SH-SY5Y (cell line): ENCODE measurements at regions not wholly inside any gene's neighbourhood (a gene's known extent, or its start where the extent isn't known, plus 50 kb on each side); places are given as distances from the start of the nearest gene placed in this dataset.
A peak's percentile ranks its signal among the peaks of the same experiment; 100 is the strongest.

Experiments
- GATA2 ChIP-seq: IDR thresholded peaks from 2 replicates; pipeline ENCODE4 v1.6.1; 2011; ENCODE audit warnings: mild to moderate bottlenecking, low read depth, low read length
- GATA3 ChIP-seq: IDR thresholded peaks from 2 replicates; pipeline ENCODE4 v1.6.1; 2011; ENCODE audit warnings: low read depth, mild to moderate bottlenecking, low read length, moderate library complexity

DNA sequence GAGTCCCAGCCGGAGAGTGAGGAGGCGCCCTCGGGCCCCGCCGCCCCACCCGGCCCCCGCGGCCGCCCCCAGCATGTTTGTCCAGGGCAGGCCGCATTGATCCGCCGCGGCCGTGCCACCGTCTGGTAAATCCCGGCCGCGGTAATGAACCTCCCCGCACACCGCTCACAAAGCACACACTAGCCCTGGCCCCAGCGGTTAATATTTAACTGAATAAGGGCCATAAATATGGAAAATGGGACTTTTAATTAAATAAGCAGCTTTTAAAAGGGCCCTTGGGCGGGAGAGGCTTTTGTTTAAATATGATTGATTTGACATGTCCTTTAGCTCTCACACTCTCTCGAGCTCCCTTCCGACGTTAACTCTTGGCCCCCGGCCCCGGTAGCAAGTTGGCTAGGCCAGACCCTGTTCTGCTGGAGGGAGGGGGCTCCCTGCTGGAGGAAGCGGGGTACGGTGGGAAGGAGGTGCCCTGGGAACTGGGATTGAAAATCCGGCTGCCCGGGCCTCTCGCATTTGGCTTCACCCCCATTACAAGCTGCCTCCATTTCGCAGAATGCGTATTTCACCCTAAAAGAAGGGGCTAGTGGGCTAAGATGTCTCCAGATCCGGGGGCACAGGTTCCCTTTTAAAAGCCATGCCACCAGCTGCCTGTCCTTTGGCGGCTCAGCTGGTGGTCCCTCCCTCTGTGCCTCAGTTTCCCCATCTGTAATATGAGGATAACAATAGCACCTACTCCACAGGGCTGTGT, 199.8 kb downstream of the RBM19 start:
- no peak for TF ChIP-seq GATA2
- no peak for TF ChIP-seq GATA3

DNA sequence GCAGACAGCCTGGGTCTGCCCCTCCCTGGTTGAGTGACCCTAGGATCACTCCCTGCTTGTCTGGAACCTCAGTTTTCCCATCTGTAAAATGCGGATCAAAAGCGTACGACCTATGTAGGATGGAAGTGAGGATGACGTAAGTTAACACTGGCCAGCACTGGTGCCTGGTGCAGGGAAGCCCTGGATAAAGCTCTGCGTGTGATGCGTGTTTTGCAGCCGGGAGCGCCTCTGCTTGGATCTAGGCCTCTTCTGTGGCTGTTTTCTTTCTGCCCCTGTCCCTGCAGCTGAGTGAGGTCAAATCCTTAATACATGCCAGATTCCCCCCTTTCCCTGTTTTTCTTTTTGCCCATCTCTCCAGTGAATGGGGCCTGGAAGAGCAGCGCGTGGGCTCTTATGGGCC, 201.5 kb downstream of the RBM19 start:
- TF ChIP-seq GATA3 (no peak), GATA2 (no peak)

DNA sequence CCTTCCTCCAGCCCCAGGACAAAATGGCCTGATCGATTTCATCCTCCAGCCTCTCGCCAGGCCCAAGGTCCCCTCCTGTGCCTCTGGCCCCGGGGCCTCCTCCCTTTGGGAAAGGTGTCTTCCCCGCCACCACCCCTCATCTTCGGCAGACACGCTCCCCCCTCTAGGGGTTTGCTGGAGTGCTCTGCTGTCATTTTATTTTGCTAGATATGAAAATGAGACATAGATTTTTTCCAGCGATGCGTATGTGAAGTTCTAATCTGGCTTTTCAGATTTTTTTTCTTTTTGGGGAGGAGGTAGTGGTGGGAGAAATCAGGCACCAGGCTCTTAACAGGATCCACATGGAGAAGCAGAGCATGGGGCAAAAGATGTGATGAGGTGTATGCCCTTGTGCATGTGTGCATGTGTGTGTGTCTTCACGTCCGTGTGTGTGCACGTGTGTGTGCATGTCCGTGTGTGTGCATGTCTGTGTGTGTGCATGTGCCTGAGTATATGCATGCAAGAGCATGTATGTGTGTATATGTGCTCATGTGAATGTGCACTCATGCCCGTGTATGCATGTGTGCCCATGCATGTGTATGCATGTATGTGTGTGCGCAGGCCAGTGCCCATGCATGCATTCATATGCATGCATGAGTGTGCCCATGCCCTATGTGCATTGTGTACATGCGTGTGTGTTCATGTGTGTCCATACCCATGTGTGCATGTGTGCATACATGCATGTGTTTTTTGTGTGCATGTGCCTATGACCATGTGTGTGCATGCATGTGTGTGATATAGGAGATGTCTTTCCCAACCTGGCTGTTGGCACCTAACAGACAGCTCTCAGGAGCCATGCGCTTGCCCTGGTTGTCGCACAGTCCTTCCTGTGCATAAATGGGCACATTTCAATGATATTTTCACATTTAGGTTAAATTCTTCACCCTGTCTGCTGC, 203.0 kb downstream of the RBM19 start:
- no peak for TF ChIP-seq GATA3
- 0 out of 2 replicates have a peak, but pooled peaks have one; percentile 0 for TF ChIP-seq GATA2

DNA sequence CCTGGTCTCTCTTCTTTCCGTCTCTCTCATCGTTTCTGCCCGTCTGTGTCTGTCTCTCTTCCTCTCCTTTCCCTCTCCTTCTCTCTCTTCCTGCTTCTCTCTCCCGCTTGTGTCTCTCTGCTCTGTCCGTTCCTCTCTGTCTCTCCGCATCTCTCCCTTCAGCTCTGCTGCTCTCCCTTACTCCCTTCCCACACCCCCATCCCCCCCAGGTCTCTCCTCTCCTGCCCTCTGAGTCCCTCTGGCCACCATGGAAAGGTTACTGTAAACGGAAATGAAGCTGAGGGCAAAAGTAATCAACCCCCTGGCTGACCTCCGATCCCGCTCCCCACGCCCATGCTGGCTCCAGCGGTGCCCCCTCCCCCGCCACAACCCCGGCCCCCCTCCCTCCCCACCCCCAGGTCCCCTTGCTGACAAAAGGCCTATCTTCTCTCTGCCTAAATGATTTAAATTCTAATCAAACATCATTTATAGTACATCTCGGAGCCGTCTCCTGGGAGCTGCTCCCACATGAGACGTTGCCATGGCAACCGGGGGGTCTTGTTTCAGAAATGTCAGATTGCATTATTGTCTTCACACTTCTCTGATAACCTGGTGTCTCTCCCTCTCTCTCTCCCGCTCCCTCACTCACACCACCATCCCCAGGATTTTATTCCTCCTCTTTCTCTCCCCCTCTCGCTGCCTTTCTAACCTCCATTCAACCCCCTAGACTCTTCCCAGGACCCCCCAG, 203.8 kb downstream of the RBM19 start:
- TF ChIP-seq GATA3, result no peak
- peak; percentile 6; the same call in 1 of the 2 replicates for TF ChIP-seq GATA2

- no peak for TF ChIP-seq GATA2
- no peak for TF ChIP-seq GATA3
Observed at GRCh38 chr12:113759135-113759534, 207.0 kb downstream of the RBM19 start.

DNA sequence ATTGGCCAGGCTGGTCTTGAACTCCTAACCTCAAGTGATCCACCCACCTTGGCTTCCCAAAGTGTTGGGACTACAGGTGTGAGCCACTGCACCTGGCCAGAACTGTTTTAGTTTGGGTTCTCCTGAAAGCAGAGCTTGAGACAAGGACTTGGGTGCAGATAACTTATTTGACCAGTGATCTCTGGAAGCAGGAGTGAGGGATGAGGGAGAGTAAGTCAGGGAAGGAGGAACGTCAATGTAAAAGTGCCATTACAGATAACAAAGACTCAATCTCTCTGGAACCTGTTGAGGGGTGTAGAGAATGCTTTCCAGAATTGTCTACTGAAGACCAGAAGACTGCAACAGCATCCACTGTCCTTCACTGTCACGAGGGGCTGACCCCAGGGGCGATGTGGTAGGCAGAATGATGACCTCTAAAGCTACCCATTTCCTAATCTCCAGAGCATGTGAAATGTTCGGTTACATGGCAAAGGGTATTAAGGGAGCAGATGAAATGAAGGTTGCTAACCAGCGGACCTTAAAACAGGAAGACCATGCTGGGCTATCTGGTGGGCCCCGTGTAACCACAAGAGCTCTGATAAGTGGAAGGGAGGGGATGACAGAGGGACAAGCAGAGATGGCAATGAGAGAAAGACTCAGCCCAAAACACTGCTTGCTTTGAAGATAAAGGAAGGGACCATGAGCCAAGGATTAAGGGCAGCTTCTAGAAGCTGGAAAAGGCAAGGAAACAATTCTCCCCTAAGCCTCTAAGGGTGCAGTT, 207.8 kb downstream of the RBM19 start:
- TF ChIP-seq GATA3 (no peak), GATA2 (no peak)

DNA sequence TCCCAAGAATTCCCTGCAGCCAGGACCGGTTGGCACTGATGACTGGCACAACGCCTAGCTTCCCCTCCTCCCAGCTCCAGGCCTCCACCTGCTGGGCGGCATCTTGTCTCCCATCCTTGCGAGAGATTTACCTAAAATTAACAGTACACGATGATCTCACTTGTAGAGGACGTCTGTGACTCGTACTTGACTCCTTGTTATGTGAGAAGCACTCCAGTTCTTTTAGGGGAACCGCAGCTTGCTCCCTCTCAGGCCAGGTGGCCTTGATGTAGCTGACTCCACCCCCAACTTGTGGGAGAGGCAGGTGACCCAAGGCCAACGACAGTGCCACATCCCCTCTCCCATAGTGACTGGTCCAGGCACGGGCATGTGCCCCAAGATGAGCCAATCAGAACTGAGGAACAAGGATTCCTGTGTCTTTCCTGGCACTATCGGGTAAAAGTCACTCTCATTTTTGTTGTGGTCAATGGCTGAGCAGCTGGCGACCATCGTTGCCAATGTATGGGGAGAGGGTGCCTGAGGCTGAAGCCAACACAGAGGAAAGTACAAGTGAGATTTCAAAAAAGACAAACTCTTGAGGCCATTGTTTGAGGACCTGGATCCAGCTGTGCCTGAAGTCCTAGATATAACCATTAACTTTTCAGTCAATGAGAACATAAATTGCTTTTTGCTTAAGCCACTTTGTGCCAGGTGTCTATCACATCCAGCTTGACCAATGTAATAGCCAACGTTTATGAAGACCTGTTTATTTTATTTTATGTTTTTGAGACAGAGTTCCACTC, 208.7 kb downstream of the RBM19 start:
- no peak for TF ChIP-seq GATA3
- TF ChIP-seq GATA2, result no peak

- TF ChIP-seq GATA2, result no peak
- no peak for TF ChIP-seq GATA3
Observed at GRCh38 chr12:113756609-113757008, 209.5 kb downstream of the RBM19 start.

- TF ChIP-seq GATA2, result no peak
- TF ChIP-seq GATA3, result no peak
Observed at GRCh38 chr12:113755098-113755497, 211.0 kb downstream of the RBM19 start.

DNA sequence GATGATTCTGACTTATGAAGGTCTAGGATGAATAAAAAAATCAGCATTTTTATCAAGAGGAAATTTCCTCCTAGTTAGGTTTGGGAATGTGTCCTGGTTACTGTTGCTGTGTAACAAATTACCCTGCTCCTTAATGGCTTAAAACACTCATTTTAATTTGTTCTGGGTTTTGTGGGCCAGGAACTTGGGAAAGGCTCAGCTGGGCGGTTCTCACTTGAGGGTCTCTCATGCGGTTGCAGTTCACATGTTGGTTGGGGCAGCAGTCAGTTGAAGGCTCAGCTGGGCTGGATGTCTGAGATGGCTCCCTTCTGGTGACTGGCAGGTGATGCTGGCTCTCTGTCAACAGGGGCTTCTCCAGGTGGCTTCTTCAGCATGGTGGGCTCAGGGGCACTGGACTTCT, 214.6 kb downstream of the RBM19 start:
- no peak for TF ChIP-seq GATA3
- no peak for TF ChIP-seq GATA2

DNA sequence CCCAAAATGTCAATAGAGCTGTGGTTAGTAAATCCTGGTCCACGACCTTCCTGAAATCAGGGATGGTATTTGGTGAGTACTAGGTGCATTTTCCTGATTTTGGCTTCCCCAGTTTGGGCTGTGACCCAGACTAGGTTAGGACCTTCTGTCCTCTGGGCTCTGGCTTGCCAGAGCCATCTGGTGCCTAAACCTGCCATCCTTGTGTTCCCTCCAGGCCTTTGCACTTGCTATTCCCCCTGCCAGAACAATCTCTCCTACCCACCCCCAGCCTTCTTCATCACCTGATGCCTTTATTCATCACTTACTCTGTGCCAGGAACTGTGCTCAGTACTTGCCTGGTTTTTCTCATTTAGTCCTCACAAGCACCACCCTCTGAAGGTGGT, 216.7 kb downstream of the RBM19 start:
- TF ChIP-seq GATA3 (no peak), GATA2 (no peak)

DNA sequence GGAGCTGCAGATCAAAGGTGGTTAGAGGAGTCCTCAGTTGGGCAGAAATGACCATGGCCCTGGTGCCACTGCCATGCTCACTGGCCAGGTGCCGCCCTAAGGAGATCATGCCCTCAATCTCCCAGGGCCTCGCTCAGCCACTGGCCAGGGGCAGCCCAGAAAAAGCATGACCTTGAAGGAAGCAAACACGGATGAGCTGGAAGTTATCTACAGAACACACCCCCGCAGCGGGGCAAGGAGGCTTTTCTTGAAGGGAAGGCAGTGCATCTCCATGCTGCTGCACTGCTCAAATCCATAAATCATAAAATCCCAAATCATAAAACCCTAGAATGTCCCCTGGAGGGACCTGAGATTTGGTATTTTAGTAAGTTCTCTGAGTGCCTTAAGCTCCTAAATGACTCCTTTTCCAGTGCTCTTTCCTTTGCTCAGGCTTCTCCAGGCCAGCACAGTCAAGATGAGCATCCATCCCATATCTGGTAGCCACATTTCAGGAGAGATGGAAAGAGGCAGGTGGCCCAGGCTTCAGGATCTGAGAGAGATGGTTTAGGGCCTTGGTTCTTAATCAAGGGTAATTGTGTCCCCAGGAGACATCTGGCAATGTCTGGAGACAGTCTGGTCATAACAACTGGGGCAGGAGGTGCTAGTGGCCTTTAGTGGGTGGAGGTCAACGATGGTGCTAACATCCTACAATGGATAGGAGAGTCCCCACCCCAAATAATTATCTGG, 217.3 kb downstream of the RBM19 start:
- TF ChIP-seq GATA3, result no peak
- TF ChIP-seq GATA2, result no peak
